BJ (cell line): ENCODE measurements at regions not wholly inside any gene's neighbourhood (a gene's known extent, or its start where the extent isn't known, plus 50 kb on each side); places are given as distances from the start of the nearest gene placed in this dataset. TPM values are rescaled to one million over a fixed set of nuclear protein-coding genes. Genes with fewer than 3 reads are reported as not detected.

Experiments used
- small RNA-seq: library from RNA; depleted of rRNA; stranded (forward); fragments of <200 nt; gene quantifications from one replicate; pipeline ENCODE3, GENCODE V24; 2012; ENCODE audit warnings: low replicate concordance, low read depth; ENCODE audit not compliant: insufficient read length

Small RNA genes in the stretch of these regions (small RNA-seq; reads per million reads assigned to genes)
- gene AC093852.1: not detected
